Muscle layer of duodenum (tissue), 2 donors: ENCODE measurements at regions not wholly inside any gene's neighbourhood (a gene's known extent, or its start where the extent isn't known, plus 50 kb on each side); places are given as distances from the start of the nearest gene placed in this dataset.

Source experiments
- H3K27ac ChIP-seq: one replicate; pipeline ENCODE4 v1.7.0; 2013; ENCODE audit warnings: mild to moderate bottlenecking, low read length
- H3K27me3 ChIP-seq: one replicate; pipeline ENCODE4 v1.7.0; 2013; ENCODE audit warnings: low read depth, mild to moderate bottlenecking, control low read depth, low read length
- H3K36me3 ChIP-seq, 2 donors: one replicate each; pipeline ENCODE4 v1.7.0; 2013; ENCODE audit warnings: low read length in 2 of 2, control low read depth in 1 of 2, mild to moderate bottlenecking in 1 of 2; ENCODE audit not compliant: insufficient read depth in 2 of 2, control insufficient read depth in 1 of 2
- H3K4me1 ChIP-seq, 2 donors: one replicate each; pipeline ENCODE4 v1.7.0; 2013; ENCODE audit warnings: low read length in 2 of 2, mild to moderate bottlenecking in 2 of 2, control low read depth in 1 of 2, moderate library complexity in 1 of 2; ENCODE audit not compliant: insufficient read depth in 2 of 2, control insufficient read depth in 1 of 2
- H3K4me3 ChIP-seq, 2 donors: one replicate each; pipeline ENCODE4 v1.7.0; 2013; ENCODE audit warnings: low read length in 2 of 2, low read depth in 1 of 2, mild to moderate bottlenecking in 1 of 2
- H3K9me3 ChIP-seq, 2 donors: one replicate each; pipeline ENCODE4 v1.7.0; 2013; ENCODE audit warnings: low read length in 2 of 2, control low read depth in 1 of 2, mild to moderate bottlenecking in 1 of 2; ENCODE audit not compliant: control insufficient read depth in 1 of 2
- donor health status: healthy.

GRCh38 chr9:80649496-80649895 lies 1039.9 kb downstream of the TLE1 start:
- H3K27ac ChIP-seq: peak overlapping the region; percentile 11

GRCh38 chr9:80649001-80649420 lies 1040.3 kb downstream of the TLE1 start:
- H3K4me1 ChIP-seq: no peaks in the 10 kb centered on the region

More at GRCh38 chr9:80649496-80649895, 1039.9 kb downstream of the TLE1 start:
- Histone ChIP-seq H3K36me3 (no peaks in the 10 kb centered on the region), H3K4me1 (no peaks in the 10 kb centered on the region), H3K9me3 (no peaks in the 10 kb centered on the region), H3K4me3 (no peak overlapping the region), H3K27me3 (no peaks in the 10 kb centered on the region)

GRCh38 chr9:80648336-80648735 lies 1041.0 kb downstream of the TLE1 start:
- Histone ChIP-seq H3K4me1 (no peaks in the 10 kb centered on the region), H3K36me3 (no peaks in the 10 kb centered on the region), H3K9me3 (no peaks in the 10 kb centered on the region), H3K27me3 (no peaks in the 10 kb centered on the region), H3K4me3 (no peak overlapping the region), H3K27ac (peak overlapping the region; percentile 49)

More at GRCh38 chr9:80649001-80649420, 1040.3 kb downstream of the TLE1 start:
- no peaks in the 10 kb centered on the region for H3K9me3 ChIP-seq
- no peak overlapping the region for H3K4me3 ChIP-seq
- H3K27ac ChIP-seq: peak overlapping the region; percentile 49
- no peaks in the 10 kb centered on the region for H3K27me3 ChIP-seq
- H3K36me3 ChIP-seq: no peaks in the 10 kb centered on the region

- H3K27me3 ChIP-seq: no peaks in the 10 kb centered on the region
- H3K4me1 ChIP-seq: no peaks in the 10 kb centered on the region
- H3K9me3 ChIP-seq: no peaks in the 10 kb centered on the region
- no peak overlapping the region for H3K4me3 ChIP-seq
- no peak overlapping the region for H3K27ac ChIP-seq
- no peaks in the 10 kb centered on the region for H3K36me3 ChIP-seq
Observed at GRCh38 chr9:80646211-80646610, 1043.1 kb downstream of the TLE1 start.

GRCh38 chr9:80644044-80644443 lies 1045.3 kb downstream of the TLE1 start:
- Histone ChIP-seq H3K36me3 (no peaks in the 10 kb centered on the region), H3K4me3 (no peak overlapping the region), H3K9me3 (no peaks in the 10 kb centered on the region), H3K4me1 (no peaks in the 10 kb centered on the region), H3K27me3 (no peaks in the 10 kb centered on the region), H3K27ac (no peak overlapping the region)

- Histone ChIP-seq H3K9me3 (peaks cover 0 to 5% of the 10 kb centered on the region in 2 donors), H3K4me1 (no peaks in the 10 kb centered on the region), H3K27ac (no peak overlapping the region), H3K4me3 (no peak overlapping the region), H3K27me3 (no peaks in the 10 kb centered on the region), H3K36me3 (no peaks in the 10 kb centered on the region)
Observed at GRCh38 chr9:80635065-80635464, 1054.3 kb downstream of the TLE1 start.

- peaks cover 0 to 4% of the 10 kb centered on the region in 2 donors for H3K4me1 ChIP-seq
- no peaks in the 10 kb centered on the region for H3K27me3 ChIP-seq
- H3K4me3 ChIP-seq: no peak overlapping the region
- no peaks in the 10 kb centered on the region for H3K36me3 ChIP-seq
- peaks cover 0 to 5% of the 10 kb centered on the region in 2 donors for H3K9me3 ChIP-seq
- H3K27ac ChIP-seq: no peak overlapping the region
Observed at GRCh38 chr9:80632041-80632440, 1057.3 kb downstream of the TLE1 start.

GRCh38 chr9:80622508-80622907 lies 1050.7 kb downstream of the TLE4 start:
- Histone ChIP-seq H3K4me1 (no peaks in the 10 kb centered on the region), H3K9me3 (no peaks in the 10 kb centered on the region), H3K27ac (no peak overlapping the region), H3K4me3 (no peak overlapping the region), H3K27me3 (no peaks in the 10 kb centered on the region), H3K36me3 (no peaks in the 10 kb centered on the region)

GRCh38 chr9:80619356-80619755 lies 1047.6 kb downstream of the TLE4 start:
- Histone ChIP-seq H3K27me3 (no peaks in the 10 kb centered on the region), H3K9me3 (no peaks in the 10 kb centered on the region), H3K4me3 (no peak overlapping the region), H3K27ac (no peak overlapping the region), H3K36me3 (no peaks in the 10 kb centered on the region), H3K4me1 (no peaks in the 10 kb centered on the region)

GRCh38 chr9:80615964-80616363 lies 1044.2 kb downstream of the TLE4 start:
- Histone ChIP-seq H3K27ac (no peak overlapping the region), H3K36me3 (no peaks in the 10 kb centered on the region), H3K27me3 (no peaks in the 10 kb centered on the region), H3K4me3 (no peak overlapping the region), H3K9me3 (no peaks in the 10 kb centered on the region), H3K4me1 (no peaks in the 10 kb centered on the region)

- H3K9me3 ChIP-seq: no peaks in the 10 kb centered on the region
- H3K27me3 ChIP-seq: no peaks in the 10 kb centered on the region
- H3K36me3 ChIP-seq: no peaks in the 10 kb centered on the region
- no peak overlapping the region for H3K27ac ChIP-seq
- H3K4me1 ChIP-seq: no peaks in the 10 kb centered on the region
- no peak overlapping the region for H3K4me3 ChIP-seq
Observed at GRCh38 chr9:80605793-80606192, 1034.0 kb downstream of the TLE4 start.

GRCh38 chr9:80605129-80605528 lies 1033.4 kb downstream of the TLE4 start:
- Histone ChIP-seq H3K9me3 (no peaks in the 10 kb centered on the region), H3K36me3 (no peaks in the 10 kb centered on the region), H3K4me3 (no peak overlapping the region), H3K27ac (no peak overlapping the region), H3K27me3 (no peaks in the 10 kb centered on the region), H3K4me1 (no peaks in the 10 kb centered on the region)
